Fibroblast of peridontal ligament (primary cell): ENCODE measurements at regions not wholly inside any gene's neighbourhood (a gene's known extent, or its start where the extent isn't known, plus 50 kb on each side); places are given as distances from the start of the nearest gene placed in this dataset.
"Not testable (repeated sequence)": the region's sequence is repeated elsewhere in the genome, so short reads cannot be mapped to it uniquely, and the experiment has no call there.

Experiments
- DNase-seq: peaks from one replicate; pipeline ENCODE4 v3.0.0-alpha.2; 2010; ENCODE audit errors: extremely low read depth

DNA sequence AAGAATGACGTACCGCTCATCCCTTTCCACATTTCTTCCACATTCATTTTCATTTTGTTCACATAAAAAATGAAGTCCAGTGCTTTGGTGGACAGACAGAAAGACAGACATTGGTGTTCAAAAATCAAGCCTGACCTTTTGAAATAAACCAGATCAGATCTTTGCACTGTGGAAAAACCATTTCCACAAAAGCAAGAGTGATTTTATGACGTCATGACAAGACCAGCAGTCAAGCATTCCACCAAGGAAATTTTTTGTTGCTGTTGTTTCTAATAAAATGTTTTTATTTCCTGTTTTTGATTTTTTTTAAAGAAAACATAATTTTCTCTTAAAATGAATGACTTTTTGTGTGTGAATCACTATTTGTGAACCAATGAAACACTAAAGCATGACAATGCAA lies 350.0 kb downstream of the KCNJ2 start:
- no peak for DNase-seq

DNA sequence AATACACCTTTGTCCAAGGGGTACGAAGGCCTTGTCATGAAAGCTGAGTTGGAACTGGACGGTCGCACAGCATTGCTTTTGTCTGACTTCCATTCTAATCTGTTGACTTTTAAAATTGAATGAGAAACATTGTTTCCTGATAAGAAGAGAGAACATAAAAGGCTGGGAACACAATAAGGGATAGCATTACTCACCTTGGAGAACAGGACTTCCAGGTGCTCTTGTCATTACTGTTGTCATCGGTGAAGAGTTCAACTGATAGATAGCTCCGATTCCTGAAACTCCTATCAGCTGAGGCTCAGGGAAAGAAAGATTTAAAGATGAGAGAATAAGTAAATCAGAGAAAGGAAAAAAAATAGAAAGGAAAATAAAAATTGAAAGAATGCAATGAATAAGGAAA lies 351.1 kb downstream of the KCNJ2 start:
- no peak for DNase-seq

DNA sequence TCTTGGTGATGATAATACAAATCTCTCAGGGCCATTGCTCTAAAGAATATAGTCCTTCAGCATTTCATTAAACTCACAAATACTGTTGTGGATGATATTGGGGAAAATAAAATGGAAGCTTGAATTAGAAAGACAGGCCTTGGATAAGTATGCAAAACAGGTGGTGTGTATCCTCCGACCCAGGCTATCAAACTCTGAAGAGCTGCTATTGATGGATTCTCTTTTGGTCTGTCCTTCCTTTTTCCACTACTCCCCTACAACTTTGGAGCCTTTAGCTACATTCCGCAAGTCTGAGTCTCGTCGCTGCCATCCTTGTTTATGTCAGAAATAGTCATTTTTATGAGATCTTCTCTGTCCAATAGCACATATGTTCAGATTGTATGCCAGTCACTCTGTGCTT lies 351.6 kb downstream of the KCNJ2 start:
- no peak for DNase-seq

DNA sequence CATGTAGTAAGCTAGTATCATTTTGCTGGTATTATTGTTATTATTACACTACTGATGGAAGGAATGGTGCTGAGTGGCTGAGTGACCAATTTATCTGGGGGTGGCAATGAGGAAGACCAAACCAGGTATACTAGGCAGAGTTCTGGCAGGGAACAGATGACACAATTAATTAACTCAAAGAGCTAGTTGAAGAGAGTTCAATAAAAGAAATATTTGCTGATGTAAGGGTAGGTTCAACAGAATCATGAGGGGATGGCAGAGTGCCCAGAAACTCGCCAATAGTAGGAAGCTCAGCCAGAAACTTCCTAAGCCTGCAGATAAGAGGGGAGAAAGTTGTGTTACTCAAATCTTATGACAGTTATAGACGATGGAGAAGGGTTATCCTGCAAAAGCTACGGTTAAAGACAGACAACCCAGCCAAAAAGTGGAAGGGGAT lies 352.5 kb downstream of the KCNJ2 start:
- DNase-seq, result peak; percentile 8

DNA sequence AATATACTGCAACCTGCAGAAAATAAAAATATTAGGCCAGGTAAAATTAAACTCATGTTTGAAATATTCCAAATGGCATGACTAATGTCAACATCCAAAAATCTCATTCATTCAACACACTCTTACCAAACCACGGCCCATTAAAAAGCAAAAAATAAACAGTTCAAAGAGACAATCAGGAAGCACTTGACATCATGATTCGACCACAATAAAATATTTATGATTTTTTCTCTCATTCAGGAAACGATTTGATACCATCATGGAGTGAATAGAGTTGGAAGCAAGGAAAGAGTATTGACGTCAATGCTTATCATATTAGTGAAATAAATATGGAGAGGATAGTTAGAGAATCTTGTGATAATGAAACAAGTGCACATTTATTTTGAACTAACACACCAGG lies 354.1 kb downstream of the KCNJ2 start:
- no peak for DNase-seq

DNA sequence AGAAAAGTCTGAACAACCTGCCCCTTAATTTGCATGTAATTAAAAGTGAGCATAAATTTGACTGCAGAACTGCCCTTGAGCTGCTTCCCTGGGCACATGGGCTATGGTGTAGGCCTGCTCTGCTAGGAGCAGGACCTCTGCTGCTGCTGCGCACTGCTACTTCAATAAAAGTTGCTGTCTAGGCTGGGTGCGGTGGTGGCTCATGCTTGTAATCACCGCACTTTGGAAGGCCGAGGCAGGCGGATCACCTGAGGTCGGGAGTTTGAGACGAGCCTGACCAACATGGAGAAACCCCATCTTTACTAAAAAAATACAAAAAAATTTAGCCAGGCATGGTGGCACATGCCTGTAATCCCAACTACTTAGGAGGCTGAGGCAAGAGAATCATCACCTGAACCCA lies 355.7 kb downstream of the KCNJ2 start:
- DNase-seq, result not testable (repeated sequence)

DNA sequence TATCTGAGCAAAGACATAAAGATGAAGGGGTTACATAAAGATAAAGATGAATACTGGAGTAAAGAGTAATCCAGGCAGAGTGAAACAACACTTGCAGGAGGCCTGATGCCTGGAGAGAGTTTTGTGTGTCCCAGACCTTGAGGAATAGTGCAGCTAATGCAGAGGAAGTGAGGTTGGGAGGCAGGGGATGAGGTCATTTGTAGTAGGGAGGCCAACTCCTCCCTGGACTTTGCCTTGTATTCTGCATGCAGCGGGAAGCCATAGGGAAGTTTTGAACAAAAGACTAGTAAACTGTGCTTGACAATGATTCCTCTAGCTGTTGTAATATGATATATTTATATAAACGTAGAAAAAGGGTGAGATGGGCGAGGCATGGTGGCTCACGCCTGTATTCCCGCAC lies 356.6 kb downstream of the KCNJ2 start:
- DNase-seq, result no peak

DNA sequence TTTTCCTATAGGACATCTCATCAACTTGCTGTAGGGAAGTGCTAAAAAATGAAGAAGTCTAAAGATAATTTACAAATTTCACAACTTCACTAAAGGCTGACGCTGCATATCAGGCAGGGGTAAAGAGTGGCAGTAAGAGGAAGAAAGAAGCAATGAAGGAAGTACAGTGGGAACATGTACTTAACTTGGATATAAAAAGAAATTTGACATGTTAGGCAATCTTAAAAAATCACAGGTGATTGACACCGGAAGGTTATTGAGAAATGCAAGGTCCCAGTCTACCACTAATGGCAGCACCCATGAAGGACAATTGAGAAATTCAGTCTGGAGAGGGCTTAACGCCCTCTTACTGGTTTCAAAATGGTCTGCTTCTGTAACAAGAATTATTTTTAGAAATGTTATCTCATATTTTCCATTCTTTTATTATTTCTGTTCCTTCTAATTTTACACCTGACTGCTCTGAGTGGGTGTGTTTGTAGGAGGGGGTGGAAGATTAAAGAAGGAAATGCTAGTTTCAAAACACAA lies 358.1 kb downstream of the KCNJ2 start:
- DNase-seq, result no peak

DNA sequence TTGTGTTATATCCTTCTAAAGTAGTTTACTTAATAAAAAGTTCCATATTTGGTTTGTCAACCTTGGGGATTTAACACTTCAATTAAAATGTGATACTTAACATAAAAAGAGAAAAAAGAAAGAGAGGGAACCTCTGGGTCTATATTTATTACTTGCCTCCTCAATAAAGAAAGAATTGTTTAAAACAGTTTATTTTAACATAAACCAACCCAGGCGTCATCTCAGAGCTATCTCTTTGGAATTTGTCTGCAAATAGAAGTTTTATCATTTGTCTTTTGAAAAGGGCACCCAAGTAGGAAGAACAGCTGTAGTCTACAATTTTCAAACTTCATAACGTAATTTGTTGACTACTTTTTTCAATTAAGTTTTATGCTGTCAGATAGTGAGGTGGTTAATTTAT lies 364.1 kb downstream of the KCNJ2 start:
- DNase-seq, result no peak

DNA sequence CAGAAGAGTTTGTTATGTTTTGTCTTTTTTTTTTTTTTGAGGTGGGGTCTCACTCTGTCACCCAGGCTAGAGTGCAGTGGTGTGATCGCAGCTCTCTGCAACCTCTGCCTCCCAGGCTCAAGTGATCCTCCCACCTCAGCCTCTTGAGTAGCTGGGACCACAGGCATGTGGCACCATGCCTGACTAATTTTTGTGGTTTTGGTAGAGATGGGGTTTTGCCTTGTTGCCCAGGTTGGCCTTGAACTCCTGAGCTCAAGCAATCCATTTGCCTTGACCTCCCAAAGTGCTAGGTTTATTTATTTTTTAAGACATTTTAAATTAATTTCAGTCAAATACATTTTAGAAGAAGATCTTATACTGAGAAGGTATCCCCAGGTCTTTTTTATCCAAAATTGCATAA lies 366.7 kb downstream of the KCNJ2 start:
- DNase-seq, result peak; percentile 26

DNA sequence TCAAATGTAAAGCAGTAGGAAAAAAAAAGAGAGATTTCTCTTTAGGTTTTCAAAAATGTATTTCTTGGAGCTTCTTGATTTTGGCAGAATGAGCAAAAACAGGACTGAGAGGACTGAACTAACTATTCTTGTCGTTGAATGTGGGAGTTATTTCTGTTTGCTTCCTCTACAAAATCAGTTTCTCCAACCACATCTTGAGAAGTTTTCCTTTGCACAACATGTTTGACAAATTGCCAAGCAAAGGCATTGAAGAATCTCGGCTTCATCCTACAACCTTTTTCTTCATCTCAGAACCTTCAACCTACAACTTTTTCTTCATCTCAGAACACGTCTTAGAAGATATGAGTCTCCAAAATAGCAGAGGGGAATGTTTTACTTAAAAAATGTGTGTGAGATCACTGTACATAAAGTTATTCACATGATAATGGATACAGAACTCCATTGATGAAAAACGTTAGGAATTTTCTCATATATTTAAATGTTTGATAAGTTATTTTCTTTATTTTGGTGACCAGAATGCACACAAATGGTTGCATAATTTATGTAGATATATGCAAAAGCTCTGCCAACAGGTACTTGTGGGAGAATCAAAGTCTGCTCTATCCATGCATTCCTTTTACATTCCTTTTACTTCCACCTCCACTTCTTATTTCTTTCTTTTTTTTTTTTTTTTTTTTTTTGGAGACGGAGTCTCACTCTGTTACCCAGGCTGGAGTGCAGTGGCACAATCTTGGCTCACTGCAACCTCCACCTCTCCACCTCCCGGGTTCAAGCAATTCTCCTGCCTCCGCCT lies 370.0 kb downstream of the KCNJ2 start:
- no peak for DNase-seq

DNA sequence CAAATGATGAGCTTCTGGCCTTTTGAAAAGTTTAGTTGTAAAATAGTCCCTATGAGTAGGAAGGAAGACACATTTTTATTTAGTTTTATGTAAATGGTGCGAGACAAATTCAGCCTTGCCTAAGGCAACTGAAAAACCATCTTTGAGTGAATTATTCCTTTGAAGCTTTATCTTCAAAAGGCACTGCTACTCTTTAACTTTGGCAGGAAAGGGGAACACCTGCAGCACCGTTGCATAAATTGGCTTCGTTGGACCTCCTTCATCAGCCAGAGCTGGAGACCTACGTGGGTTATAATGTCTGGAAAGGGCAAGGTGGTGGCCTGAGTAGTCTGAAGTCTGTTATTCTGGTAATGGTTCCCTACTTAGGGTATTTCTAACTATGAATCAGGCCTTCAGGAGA lies 373.5 kb downstream of the KCNJ2 start:
- DNase-seq, result no peak

DNA sequence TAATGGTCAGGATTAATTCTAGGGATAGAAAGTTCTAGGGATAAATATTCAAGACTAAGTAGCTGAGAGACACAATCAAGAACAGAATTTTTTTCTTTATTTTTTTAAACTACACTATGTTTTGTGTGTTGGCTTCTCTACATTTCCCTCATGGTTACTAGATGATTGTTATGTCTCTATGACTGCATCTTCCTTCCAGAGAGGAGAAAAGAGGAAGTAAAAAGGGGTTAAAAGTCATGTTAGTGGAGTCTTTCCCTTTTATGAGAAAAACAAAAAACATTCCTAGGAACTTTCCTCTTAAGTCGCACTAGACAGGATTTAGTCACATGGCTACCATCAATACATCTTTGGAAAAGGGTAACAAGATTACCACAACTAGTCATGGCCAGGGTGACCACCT lies 375.0 kb downstream of the KCNJ2 start:
- DNase-seq, result no peak

DNA sequence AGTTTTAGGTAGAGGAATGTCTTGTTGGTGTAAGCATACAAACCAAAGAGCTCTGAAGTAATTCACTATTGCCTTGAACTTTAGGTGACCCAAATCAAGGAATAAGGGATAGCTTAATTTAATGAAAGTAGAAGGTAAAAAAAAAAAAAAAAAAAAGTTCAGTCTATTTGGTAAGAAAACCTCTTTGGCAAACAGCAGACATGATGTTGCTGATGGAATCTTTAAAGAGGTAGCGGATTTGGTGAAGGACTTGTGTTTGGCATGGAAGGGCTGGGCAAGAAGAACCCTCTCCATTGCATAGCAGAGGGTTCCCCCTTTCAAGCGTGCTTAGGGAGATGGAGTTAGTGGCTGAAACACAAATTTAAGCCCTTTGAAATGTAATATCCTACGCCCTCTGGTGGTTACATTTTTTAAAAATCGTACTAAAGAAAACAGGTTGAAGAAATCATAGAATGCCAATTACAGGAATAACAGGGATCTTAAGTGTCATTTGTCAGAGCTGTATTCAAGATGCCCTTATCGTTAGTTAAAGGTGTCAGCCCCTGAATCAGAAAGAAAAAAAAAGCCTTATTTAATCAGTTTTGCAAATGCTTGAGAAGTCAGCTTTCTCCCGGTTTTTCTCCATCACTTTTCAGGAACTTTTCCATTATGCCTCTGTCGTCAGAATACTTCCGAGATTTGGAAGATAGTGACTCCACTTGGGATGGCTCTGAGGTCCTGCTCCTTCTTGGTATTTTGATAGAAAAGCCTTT lies 383.1 kb downstream of the KCNJ2 start:
- peak; percentile 80 for DNase-seq

DNA sequence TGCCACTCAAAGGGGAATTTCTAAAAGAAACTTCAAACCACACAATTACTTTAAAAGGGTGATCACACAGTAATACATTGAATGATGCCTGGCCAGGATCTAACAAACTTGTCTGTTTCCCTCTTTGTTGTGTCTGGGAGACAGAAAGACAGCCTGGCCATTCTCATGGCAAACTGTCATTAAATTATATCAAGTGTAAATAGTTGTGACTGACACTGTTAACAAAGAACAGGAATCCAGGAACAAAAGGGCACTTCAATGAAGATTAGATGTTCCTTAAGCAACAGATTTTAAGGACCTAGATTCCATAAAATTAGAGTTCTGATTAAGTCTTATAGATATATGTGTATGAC lies 383.6 kb downstream of the KCNJ2 start:
- no peak for DNase-seq

DNA sequence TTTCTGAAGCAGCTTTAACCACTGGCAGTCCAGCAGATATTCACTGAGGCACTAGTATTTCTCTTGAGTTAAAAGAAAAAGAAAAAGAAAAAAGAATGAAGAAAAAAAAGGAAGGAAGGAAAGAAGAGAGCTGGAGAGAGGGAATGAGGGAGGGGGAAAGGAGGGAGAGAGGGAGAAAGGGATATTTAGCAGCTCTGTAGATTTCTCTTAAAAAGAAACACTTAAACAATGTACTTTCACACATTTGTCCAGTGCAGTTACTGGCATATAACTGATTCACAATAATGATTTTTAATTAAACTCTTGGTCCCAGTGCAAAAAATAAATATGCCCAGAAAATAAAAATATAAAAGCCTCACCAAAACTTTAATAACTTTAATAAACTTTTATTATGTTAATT lies 386.4 kb downstream of the KCNJ2 start:
- no peak for DNase-seq

DNA sequence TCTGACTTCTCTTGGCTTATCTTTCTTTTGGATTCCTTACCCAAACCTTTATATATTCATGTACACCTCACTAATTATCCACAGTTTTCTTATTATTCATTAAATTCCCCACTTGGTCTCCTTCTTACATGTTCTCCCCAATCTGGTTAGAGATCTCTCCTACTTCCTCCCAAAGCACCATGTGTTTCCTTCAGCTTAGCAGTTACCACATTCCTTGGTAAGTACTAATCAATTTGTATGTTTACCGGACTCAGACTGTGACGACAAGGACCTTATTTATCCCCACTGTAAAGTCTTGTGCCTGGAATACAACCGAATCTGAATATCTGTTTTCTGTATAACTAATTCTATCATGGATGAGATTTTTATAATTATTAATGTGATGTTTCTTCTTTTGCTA lies 389.5 kb downstream of the KCNJ2 start:
- peak; percentile 6 for DNase-seq

DNA sequence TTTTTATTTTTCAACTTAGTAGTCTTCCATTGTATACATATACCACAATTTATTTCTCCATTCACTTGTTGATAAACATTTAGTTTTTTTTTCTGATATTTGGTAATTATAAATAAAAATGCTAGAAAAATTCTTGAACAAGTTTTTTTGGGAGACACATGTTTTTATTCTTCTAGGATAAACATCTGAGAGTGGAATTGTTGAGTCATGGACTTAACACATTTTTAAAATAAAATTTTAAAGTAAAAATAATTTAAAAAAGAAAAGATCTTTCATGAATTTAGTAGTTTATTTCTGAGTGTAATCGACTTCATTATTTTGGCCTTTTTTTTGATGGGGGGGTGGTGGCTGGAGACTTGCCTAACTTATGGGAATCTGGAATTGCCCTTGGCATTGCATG lies 391.1 kb downstream of the KCNJ2 start:
- peak; percentile 50 for DNase-seq

DNA sequence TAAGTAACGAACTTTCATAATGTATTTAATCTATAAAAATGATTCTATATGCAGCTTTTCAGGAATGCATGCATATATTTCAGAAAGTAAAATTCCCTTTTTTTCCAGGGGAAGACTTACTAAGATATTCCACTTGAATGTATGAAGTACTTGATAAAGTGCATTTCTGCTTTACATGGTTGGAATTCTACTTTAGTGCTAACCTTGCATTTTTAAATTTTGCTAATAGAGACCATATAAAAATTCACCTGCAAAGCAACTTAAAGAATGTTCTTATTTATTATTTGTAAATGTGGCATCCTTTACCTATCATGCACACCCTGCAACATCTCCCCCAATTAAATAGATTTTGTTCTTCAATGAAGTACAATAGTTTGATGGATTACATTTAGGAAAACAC lies 392.8 kb downstream of the KCNJ2 start:
- DNase-seq, result no peak

DNA sequence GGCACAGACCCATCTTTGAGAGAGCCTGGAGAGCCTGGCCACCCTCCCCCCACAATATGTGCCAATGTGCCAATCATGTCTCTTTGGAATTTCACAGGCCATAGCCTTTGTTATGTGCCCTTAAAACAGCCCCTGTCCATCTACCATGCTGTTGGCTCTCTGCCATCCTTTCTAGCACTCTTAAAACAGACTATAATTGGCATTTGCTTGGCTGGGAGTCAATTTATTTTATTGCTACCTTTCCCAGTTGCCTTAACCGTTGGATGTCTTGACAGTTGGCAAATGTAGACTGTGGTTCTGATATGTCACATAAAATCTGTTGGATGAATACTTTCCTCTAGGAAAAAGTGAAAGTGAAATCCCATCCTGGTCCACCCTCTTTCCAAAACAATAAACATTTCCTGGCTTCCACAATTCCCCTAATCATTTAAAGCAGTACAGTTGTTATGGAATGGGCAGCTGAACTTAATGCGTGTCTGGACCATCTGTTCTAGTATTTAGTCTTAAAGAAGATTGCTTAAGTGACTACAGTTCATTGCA lies 394.0 kb downstream of the KCNJ2 start:
- peak; percentile 96 for DNase-seq

DNA sequence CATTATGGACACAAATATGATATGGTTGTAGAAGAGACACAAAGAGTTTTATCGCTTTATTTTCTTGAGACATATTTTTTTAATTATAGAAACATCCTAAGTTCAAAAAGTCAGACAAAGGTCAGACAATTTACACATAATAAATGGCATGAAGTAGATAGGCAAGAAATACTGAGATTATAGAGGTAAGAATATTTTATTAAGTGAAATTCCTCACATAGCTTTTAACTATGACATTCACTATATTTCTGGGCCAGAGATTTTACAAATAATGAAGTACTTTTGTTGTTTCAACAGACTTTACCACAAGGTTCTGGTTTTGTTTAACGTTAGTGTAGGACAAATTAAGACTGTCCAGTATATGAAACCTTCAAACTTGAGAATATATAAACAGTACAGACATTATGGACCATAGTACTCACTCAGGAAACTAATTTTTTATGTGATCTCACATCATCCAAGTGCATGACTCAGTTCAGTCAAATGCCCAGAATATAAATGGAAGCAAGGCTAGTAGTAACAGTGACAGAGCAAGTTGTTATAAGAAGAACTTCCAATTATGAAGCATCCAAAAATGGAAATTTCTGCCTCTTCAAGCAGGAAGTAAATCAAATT lies 394.8 kb downstream of the KCNJ2 start:
- DNase-seq, result peak; percentile 83

DNA sequence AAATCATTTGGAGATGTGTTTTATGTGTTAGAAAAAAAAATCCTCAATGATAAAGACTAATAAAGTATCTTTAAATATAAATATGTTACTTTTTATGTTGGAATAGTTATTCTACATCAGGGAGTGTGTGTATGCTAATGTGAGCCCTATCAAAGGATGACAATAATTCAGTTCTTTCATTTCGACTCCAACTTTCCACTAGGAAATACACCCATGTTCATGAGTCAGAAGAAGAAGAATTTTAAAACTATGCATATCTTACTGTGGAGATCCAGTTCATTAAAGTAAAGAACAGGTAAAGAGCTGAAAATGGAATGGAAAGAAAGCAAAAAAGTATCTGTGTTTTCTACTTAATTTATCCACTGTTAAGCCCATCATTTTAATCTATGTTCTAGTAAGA lies 399.8 kb downstream of the KCNJ2 start:
- DNase-seq, result no peak

DNA sequence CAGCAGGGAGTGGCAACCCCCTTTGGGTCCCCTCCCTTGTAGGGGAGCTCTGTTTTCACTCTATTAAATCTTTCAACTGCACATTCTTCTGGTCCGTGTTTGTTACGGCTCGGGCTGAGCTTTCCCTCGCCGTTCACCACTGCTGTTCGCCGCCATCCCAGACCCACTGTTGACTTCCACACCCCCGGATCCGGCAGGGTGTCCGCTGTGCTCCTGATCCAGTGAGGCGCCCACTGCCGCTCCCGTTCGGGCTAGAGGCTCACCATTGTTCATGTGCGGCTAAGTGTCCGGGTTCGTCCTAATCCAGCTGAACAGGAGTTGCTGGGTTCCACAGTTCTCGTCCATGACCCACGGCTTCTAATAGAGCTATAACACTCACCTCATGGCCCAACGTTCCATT lies 408.1 kb downstream of the KCNJ2 start:
- DNase-seq, result no peak
